HCT116 (cell line): ENCODE measurements at regions not wholly inside any gene's neighbourhood (a gene's known extent, or its start where the extent isn't known, plus 50 kb on each side); places are given as distances from the start of the nearest gene placed in this dataset.

Experiments used
- ATAC-seq: fragments of 200-7000 bp; cut with Tn5 transposase; 2 replicates; pipeline ENCODE4 v1.9.1; 2020; ENCODE audit warnings: mild to moderate bottlenecking, moderate library complexity
- BruUV-seq: library from RNA; stranded (reverse); fragments of 400-500 nt; replicated peaks from 2 replicates; lab custom pipeline; 2021; lab: Mats Ljungman, UMichigan
- CTCF ChIA-PET: fragments of 300-600 bp; sonication (Branson Sonifier 250); formaldehyde crosslinking; loops from one replicate; lab custom pipeline; 2021; ENCODE audit warnings: antibody characterized with exemption; lab: Charles Lee
- POLR2A ChIA-PET: fragments of 300-600, 350-600 bp; sonication (Branson Sonifier 250); formaldehyde crosslinking; loops from one replicate; lab custom pipeline; 2021; ENCODE audit warnings: antibody characterized with exemption; lab: Charles Lee
- RAD21 ChIA-PET, 2 experiments: fragments of 300-600 bp; sonication (Branson Sonifier 250); formaldehyde crosslinking; loops; one replicate each; lab custom pipeline; 2023; ENCODE audit warnings: low total read pairs in 2 of 2; ENCODE audit not compliant: uncharacterized antibody in 2 of 2, unreplicated experiment in 2 of 2, low non-redundant PET in 1 of 2; lab: Charles Lee
- DNase-seq: peaks from one replicate; pipeline ENCODE4 v3.0.0-alpha.2; 2010; ENCODE audit warnings: low read depth, low spot score
- H2AFZ ChIP-seq: fragments of 200-600 bp; shearing (Covaris generic), sonication (generic); 2 replicates; pipeline ENCODE4 v1.6.1; 2017; ENCODE audit warnings: low read depth, mixed run types, mixed read lengths, antibody characterized with exemption, low read length; ENCODE audit not compliant: poor library complexity, severe bottlenecking
- H3K27ac ChIP-seq: 2 replicates; pipeline ENCODE4 v1.5.1; 2012; ENCODE audit warnings: low read depth, low read length
- H3K27me3 ChIP-seq: fragments of 200-600 bp; sonication (generic); 2 replicates; pipeline ENCODE4 v1.6.1; 2016; ENCODE audit warnings: mixed run types, low read length, mixed read lengths; ENCODE audit not compliant: insufficient read depth
- H3K36me3 ChIP-seq, 2 experiments: fragments of 200-500 bp in 1 of 2; fragments of 200-600 bp in 1 of 2; sonication (Bioruptor generic) in 1 of 2; sonication (generic) in 1 of 2; 2 replicates each; pipeline versions ENCODE4 v1.5.1 to v1.6.1; 2014 to 2016; ENCODE audit warnings: low read length in 2 of 2, inconsistent platforms in 1 of 2, mixed read lengths in 1 of 2, mixed run types in 1 of 2; ENCODE audit not compliant: insufficient read depth in 2 of 2, control insufficient read depth in 1 of 2
- H3K4me1 ChIP-seq, 2 experiments: fragments of 200-600 bp in 1 of 2; sonication (generic) in 1 of 2; 2 replicates each; pipeline versions ENCODE4 v1.5.1 to v1.6.1; 2012 to 2017; ENCODE audit warnings: low read length in 2 of 2, inconsistent platforms in 1 of 2, mild to moderate bottlenecking in 1 of 2, mixed read lengths in 1 of 2, mixed run types in 1 of 2, moderate library complexity in 1 of 2; ENCODE audit not compliant: insufficient read depth in 2 of 2, control insufficient read depth in 1 of 2
- H3K4me2 ChIP-seq: fragments of 200-600 bp; sonication (generic); 2 replicates; pipeline ENCODE4 v1.6.1; 2017; ENCODE audit warnings: mixed run types, low read length, mixed read lengths
- H3K4me3 ChIP-seq, 2 experiments: fragments of 200-600 bp in 1 of 2; sonication (generic) in 1 of 2; replicated peaks in 1 of 2; 2 replicates each; pipeline ENCODE4 v1.5.1; 2011 to 2016; ENCODE audit warnings: low read length in 2 of 2, control low read depth in 1 of 2, low read depth in 1 of 2, mild to moderate bottlenecking in 1 of 2, mixed read lengths in 1 of 2, mixed run types in 1 of 2
- H3K79me2 ChIP-seq: fragments of 200-600 bp; sonication (generic); 2 replicates; pipeline ENCODE4 v1.6.1; 2017; ENCODE audit warnings: mild to moderate bottlenecking, mixed run types, low read length, moderate library complexity, mixed read lengths; ENCODE audit not compliant: insufficient read depth
- H3K9ac ChIP-seq: fragments of 200-600 bp; sonication (generic); 2 replicates; pipeline ENCODE4 v1.6.1; 2016; ENCODE audit warnings: low read length, mixed read lengths
- H3K9me2 ChIP-seq: fragments of 200-600 bp; sonication (generic), shearing (Covaris generic); 2 replicates; pipeline ENCODE4 v1.6.1; 2017; ENCODE audit warnings: mixed run types, mild to moderate bottlenecking, moderate library complexity; ENCODE audit not compliant: insufficient read depth
- H3K9me3 ChIP-seq, 2 experiments: fragments of 200-500 bp in 1 of 2; fragments of 200-600 bp in 1 of 2; sonication (Bioruptor generic) in 1 of 2; sonication (generic) in 1 of 2; 2 replicates each; pipeline ENCODE4 v1.6.1; 2014 to 2017; ENCODE audit warnings: low read length in 2 of 2, mixed read lengths in 2 of 2, inconsistent platforms in 1 of 2, low read depth in 1 of 2, mild to moderate bottlenecking in 1 of 2, mixed run types in 1 of 2, moderate library complexity in 1 of 2; ENCODE audit not compliant: control insufficient read depth in 1 of 2, insufficient read depth in 1 of 2
- H4K20me1 ChIP-seq: fragments of 200-600 bp; sonication (generic), shearing (Covaris generic); 2 replicates; pipeline ENCODE4 v1.6.1; 2017; ENCODE audit warnings: mixed run types, mild to moderate bottlenecking, moderate library complexity; ENCODE audit not compliant: insufficient read depth
- CBX3 ChIP-seq: IDR thresholded peaks from 2 replicates; pipeline ENCODE4 v1.6.1; 2012; ENCODE audit warnings: low read depth
- CEBPB ChIP-seq: IDR thresholded peaks from 2 replicates; pipeline ENCODE4 v1.6.1; 2012; ENCODE audit warnings: low read depth
- EGR1 ChIP-seq: IDR thresholded peaks from 2 replicates; pipeline ENCODE4 v1.6.1; 2012; ENCODE audit warnings: low read depth
- EZH2 ChIP-seq: fragments of 200-600 bp; sonication (generic); IDR thresholded peaks from 2 replicates; pipeline ENCODE4 v1.6.1; 2017; ENCODE audit warnings: antibody characterized with exemption, mixed run types
- EZH2phosphoT487 ChIP-seq: fragments of 200-600 bp; IDR thresholded peaks from 2 replicates; pipeline ENCODE4 v1.6.1; 2018; ENCODE audit warnings: antibody characterized with exemption, borderline replicate concordance
- FOSL1 ChIP-seq: IDR thresholded peaks from 2 replicates; pipeline ENCODE4 v1.6.1; 2012; ENCODE audit warnings: low read depth
- JUND ChIP-seq: IDR thresholded peaks from 2 replicates; pipeline ENCODE4 v1.6.1; 2012
- POLR2A ChIP-seq: IDR thresholded peaks from 2 replicates; pipeline ENCODE4 v1.7.0; 2011; ENCODE audit warnings: borderline replicate concordance; ENCODE audit not compliant: insufficient read depth, insufficient read length; ENCODE audit errors: extremely low read depth
- POLR2AphosphoS5 ChIP-seq: IDR thresholded peaks from 2 replicates; pipeline ENCODE4 v1.6.1; 2011; ENCODE audit warnings: mild to moderate bottlenecking, low read depth, low read length, moderate library complexity
- REST ChIP-seq: IDR thresholded peaks from 2 replicates; pipeline ENCODE4 v1.6.1; 2012; ENCODE audit warnings: low read depth
- SP1 ChIP-seq: IDR thresholded peaks from 2 replicates; pipeline ENCODE4 v1.6.1; 2012; ENCODE audit warnings: low read depth
- SRF ChIP-seq: IDR thresholded peaks from 2 replicates; pipeline ENCODE4 v1.6.1; 2012; ENCODE audit warnings: low read depth
- TCF7L2 ChIP-seq: IDR thresholded peaks from 2 replicates; pipeline ENCODE4 v1.7.0; 2011; ENCODE audit warnings: borderline replicate concordance, inconsistent platforms; ENCODE audit not compliant: insufficient read depth, insufficient read length; ENCODE audit errors: extremely low read depth
- ZFX ChIP-seq: fragments of 450-650 bp; IDR thresholded peaks from 2 replicates; pipeline ENCODE4 v1.6.1; 2017
- ZNF274 ChIP-seq: fragments of 200-500 bp; sonication (Bioruptor generic); IDR thresholded peaks from 2 replicates; pipeline ENCODE4 v1.6.1; 2014; ENCODE audit warnings: mild to moderate bottlenecking, low read depth, low read length, inconsistent platforms
- intact Hi-C: fragments of 100-400 bp; cut with micrococcal nuclease; formaldehyde crosslinking; loops from 2 replicates; pipeline ENCODE4 v1.10.0; 2022
- TF ChIP-seq, protein P1 (sequence below): IDR thresholded peaks from 2 replicates; pipeline ENCODE4 v1.6.1; 2012
- TF ChIP-seq, protein P2 (sequence below): IDR thresholded peaks from 2 replicates; pipeline ENCODE4 v1.6.1; 2012

- no peak overlapping the region for H3K4me2 ChIP-seq
- DNase-seq = no peak
- BruUV-seq = no TSS peak
- no peak overlapping the region for H3K9ac ChIP-seq
- TF ChIP-seq, protein P1, sequence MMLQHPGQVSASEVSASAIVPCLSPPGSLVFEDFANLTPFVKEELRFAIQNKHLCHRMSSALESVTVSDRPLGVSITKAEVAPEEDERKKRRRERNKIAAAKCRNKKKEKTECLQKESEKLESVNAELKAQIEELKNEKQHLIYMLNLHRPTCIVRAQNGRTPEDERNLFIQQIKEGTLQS = no peak
- TF ChIP-seq JUND = no peak
- no peak for TF ChIP-seq ZFX
- no peak for TF ChIP-seq EGR1
- no peak for TF ChIP-seq CEBPB
- TF ChIP-seq EZH2 = no peak
- TF ChIP-seq SP1 = no peak
- TF ChIP-seq SRF = no peak
- no peak for TF ChIP-seq POLR2A
- no peak for ATAC-seq
- H3K79me2 ChIP-seq = no peaks in the 10 kb centered on the region
- H3K4me3 ChIP-seq = no peak overlapping the region
- no peak overlapping the region for H3K27ac ChIP-seq
- H3K9me3 ChIP-seq = no peaks in the 10 kb centered on the region
- H2AFZ ChIP-seq = no peak overlapping the region
- no peaks in the 10 kb centered on the region for H3K27me3 ChIP-seq
- intact Hi-C loops = no loop called here
- H3K4me1 ChIP-seq = no peaks in the 10 kb centered on the region
- H3K9me2 ChIP-seq = no peaks in the 10 kb centered on the region
- ChIA-PET POLR2A (no interaction called here), CTCF (no interaction called here), RAD21 (no interaction called here)
- no peaks in the 10 kb centered on the region for H4K20me1 ChIP-seq
- no peaks in the 10 kb centered on the region for H3K36me3 ChIP-seq
Observed at GRCh38 chr3:182568261-182568660, 225.0 kb upstream of the ATP11B start.

- ChIA-PET POLR2A (no interaction called here), CTCF (no interaction called here)
Observed at GRCh38 chr3:182568876-182569275, 224.4 kb upstream of the ATP11B start.

More at GRCh38 chr3:182568876-182569275, 224.4 kb upstream of the ATP11B start:
- Histone ChIP-seq H3K4me2 (no peak overlapping the region), H3K27ac (no peak overlapping the region), H3K79me2 (no peaks in the 10 kb centered on the region), H3K4me3 (no peak overlapping the region), H3K9me2 (no peaks in the 10 kb centered on the region), H3K4me1 (no peaks in the 10 kb centered on the region), H4K20me1 (no peaks in the 10 kb centered on the region), H2AFZ (no peak overlapping the region)
- intact Hi-C loops = no loop called here
- BruUV-seq = no TSS peak
- ATAC-seq = no peak
- no peak for TF ChIP-seq SP1
- no peak for TF ChIP-seq POLR2A
- TF ChIP-seq SRF = no peak
- TF ChIP-seq ZFX = no peak
- no peak for TF ChIP-seq TCF7L2
- TF ChIP-seq EZH2 = no peak
- TF ChIP-seq, protein P2, sequence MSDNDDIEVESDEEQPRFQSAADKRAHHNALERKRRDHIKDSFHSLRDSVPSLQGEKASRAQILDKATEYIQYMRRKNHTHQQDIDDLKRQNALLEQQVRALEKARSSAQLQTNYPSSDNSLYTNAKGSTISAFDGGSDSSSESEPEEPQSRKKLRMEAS = no peak
- no peak for TF ChIP-seq ZNF274
- TF ChIP-seq CBX3 = no peak
- TF ChIP-seq REST = no peak
- no peak for TF ChIP-seq CEBPB
- no peak for TF ChIP-seq FOSL1
- no peak for TF ChIP-seq EZH2phosphoT487
- no peak for TF ChIP-seq POLR2AphosphoS5
- TF ChIP-seq, all 23 proteins: peak for 0
- Histone ChIP-seq H3K36me3 (no peaks in the 10 kb centered on the region), H3K9me3 (no peaks in the 10 kb centered on the region), H3K9ac (no peak overlapping the region), H3K27me3 (no peaks in the 10 kb centered on the region)
- DNase-seq = no peak
- RAD21 ChIA-PET = no interaction called here
